GM12865 (cell line): ENCODE measurements at regions not wholly inside any gene's neighbourhood (a gene's known extent, or its start where the extent isn't known, plus 50 kb on each side); places are given as distances from the start of the nearest gene placed in this dataset.
"Not testable (repeated sequence)": the region's sequence is repeated elsewhere in the genome, so short reads cannot be mapped to it uniquely, and the experiment has no call there.

Source experiments
- DNase-seq: peaks from one replicate; pipeline ENCODE4 v3.0.0; 2010; ENCODE audit warnings: low read depth
- H3K4me3 ChIP-seq: 2 replicates; pipeline ENCODE4 v1.5.1; 2011; ENCODE audit warnings: mild to moderate bottlenecking, low read depth, low read length, control low read depth
- CTCF ChIP-seq: IDR thresholded peaks from 2 replicates; pipeline ENCODE4 v1.5.1; 2011; ENCODE audit warnings: low read length, control low read depth, low read depth, inconsistent platforms; ENCODE audit not compliant: insufficient read depth; ENCODE audit errors: missing control alignments

DNA sequence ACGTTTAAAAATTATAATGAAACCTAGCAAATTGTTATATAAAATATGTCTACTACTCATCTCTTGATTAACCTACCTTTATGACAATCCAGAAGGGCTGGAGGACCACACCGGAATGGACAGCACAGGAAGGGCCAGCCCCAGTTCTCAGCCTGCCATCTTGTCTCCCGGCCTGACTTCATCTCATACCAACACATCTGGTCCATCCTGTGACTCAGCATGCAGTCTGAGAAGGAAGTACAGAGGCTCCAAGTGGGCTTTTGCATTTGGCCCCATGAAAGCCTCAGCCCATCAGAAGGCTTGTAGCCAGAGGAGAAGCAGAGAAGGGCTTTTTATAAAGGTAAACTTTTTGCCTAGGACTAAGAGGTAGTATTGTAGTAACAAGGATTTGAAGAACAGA lies 436.6 kb downstream of the MRPL39 start:
- TF ChIP-seq CTCF: no peak
- no peak overlapping the region for H3K4me3 ChIP-seq
- no peak for DNase-seq

DNA sequence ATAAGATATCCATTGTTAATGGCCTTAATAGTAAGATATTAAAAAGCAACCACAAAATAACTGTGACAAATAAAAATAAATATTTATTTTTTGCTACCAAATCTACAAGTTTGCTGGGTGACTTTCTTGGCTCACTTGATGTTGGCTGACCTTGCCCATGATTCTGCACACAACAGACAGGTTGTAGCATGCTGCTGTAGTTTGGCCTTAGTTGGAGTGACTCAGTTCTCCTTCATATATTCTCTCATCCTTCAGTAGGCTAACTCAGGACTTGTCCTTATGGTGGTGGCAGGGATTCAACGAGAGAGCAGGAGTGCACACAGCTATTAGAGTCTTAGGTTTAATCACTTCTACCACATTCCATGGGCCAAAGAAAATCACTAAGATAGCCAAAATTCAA lies 437.9 kb downstream of the MRPL39 start:
- no peak for TF ChIP-seq CTCF
- H3K4me3 ChIP-seq: no peak overlapping the region
- no peak for DNase-seq

- not testable (repeated sequence) for H3K4me3 ChIP-seq, DNase-seq
Measured at GRCh38 chr21:25166904-25167303, 440.4 kb downstream of the MRPL39 start.

DNA sequence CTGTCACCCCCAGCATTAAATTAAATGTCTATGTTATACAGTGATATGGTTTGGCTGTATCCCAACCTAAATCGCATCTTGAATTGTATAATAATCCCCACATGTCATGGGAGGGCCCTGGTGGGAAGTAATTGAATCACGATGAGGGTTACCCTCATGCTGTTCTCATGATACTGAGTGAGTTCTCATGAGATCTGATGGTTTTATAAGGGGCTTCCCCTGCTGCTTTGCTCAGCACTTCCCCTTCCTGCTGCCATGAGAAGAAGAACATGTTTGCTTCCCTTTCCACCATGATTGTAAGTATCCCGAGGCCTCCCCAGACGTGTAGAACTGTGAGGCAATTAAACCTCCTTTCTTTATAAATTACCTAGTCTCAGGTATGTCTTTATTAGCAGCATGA lies 445.7 kb downstream of the MRPL39 start:
- H3K4me3 ChIP-seq: no peak overlapping the region
- no peak for DNase-seq
- TF ChIP-seq CTCF: no peak

DNA sequence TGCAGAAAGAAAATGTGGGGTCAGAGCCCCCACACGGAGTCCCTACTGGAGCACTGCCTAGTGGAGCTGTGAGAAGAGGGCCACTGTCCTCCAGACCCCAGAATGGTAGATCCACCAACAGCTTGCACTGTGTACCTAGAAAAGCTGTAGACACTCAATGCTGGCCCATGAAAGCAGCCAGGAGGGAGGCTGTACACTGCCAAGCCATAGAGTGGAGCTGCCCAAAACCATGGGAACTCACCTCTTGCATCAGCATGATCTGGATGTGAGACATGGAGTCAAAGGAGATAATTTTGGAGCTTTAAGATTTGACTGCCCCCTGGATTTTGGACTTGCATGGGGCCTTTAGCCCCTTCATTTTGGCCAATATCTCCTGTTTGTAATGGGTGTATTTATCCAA lies 452.3 kb downstream of the MRPL39 start:
- not testable (repeated sequence) for H3K4me3 ChIP-seq, DNase-seq

GRCh38 chr21:25149022-25149421 lies 458.3 kb downstream of the MRPL39 start:
- no peak overlapping the region for H3K4me3 ChIP-seq
- DNase-seq: no peak
- TF ChIP-seq CTCF: no peak

- TF ChIP-seq CTCF: no peak
- no peak for DNase-seq
Measured at GRCh38 chr21:25139414-25139813, 467.9 kb downstream of the MRPL39 start.

GRCh38 chr21:25133939-25134338 lies 473.3 kb downstream of the MRPL39 start:
- H3K4me3 ChIP-seq: no peak overlapping the region
- TF ChIP-seq CTCF: no peak
- DNase-seq: no peak

More at GRCh38 chr21:25139414-25139813, 467.9 kb downstream of the MRPL39 start:
- H3K4me3 ChIP-seq: no peak overlapping the region
